Keratinocyte (primary cell): ENCODE measurements at regions not wholly inside any gene's neighbourhood (a gene's known extent, or its start where the extent isn't known, plus 50 kb on each side); places are given as distances from the start of the nearest gene placed in this dataset.

Source experiments
- EZH2 ChIP-seq: IDR thresholded peaks from one replicate; pipeline ENCODE4 v1.6.1; 2012; ENCODE audit warnings: inconsistent platforms, mild to moderate bottlenecking, low read length, moderate library complexity
- TF ChIP-seq, protein P1 (sequence below), 3 experiments: IDR thresholded peaks in 1 of 3; conservative IDR thresholded peaks in 1 of 3; optimal IDR thresholded peaks in 1 of 3; 2 replicates in 2 of 3; 3 replicates in 1 of 3; pipeline versions ENCODE3 to v1.5.1; 2011; ENCODE audit warnings: low read length in 3 of 3, mild to moderate bottlenecking in 3 of 3, moderate library complexity in 2 of 3, control low read depth in 1 of 3, inconsistent platforms in 1 of 3; ENCODE audit not compliant: insufficient read depth in 2 of 3; ENCODE audit errors: extremely low read depth in 1 of 3

DNA sequence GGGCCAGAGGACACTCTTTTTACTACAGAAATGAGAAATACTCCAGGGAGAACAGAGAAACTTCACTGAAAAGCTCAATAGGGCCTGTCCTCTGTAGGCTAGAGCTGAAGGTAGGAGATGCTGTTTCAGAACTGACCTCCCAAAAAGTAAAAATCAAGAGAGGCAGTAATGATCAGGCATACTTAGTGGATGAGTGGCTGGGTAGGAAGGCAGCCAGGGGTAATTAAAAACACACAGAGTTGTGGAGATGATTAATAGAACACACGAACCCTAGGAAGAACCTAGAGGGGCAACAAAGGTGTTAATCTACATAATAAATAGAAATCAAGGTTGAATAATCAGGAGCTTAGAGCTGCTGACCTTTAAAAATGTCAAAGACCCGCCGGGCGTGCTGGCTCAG, 582.4 kb upstream of the ADGRL3 start:
- TF ChIP-seq, protein P1, sequence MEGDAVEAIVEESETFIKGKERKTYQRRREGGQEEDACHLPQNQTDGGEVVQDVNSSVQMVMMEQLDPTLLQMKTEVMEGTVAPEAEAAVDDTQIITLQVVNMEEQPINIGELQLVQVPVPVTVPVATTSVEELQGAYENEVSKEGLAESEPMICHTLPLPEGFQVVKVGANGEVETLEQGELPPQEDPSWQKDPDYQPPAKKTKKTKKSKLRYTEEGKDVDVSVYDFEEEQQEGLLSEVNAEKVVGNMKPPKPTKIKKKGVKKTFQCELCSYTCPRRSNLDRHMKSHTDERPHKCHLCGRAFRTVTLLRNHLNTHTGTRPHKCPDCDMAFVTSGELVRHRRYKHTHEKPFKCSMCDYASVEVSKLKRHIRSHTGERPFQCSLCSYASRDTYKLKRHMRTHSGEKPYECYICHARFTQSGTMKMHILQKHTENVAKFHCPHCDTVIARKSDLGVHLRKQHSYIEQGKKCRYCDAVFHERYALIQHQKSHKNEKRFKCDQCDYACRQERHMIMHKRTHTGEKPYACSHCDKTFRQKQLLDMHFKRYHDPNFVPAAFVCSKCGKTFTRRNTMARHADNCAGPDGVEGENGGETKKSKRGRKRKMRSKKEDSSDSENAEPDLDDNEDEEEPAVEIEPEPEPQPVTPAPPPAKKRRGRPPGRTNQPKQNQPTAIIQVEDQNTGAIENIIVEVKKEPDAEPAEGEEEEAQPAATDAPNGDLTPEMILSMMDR (optimal IDR thresholded peaks at IDR 0.05 in 1 of 3, IDR thresholded peaks at IDR 0.05 in 1 of 3, conservative IDR thresholded peaks at IDR 0.05 in 1 of 3; ENCODE audit: extremely low read depth in 1 of 3, insufficient read depth in 2 of 3, low read length in 3 of 3): no peak
- no peak for TF ChIP-seq EZH2
